ENCODE measurements at regions not wholly inside any gene's neighbourhood (a gene's known extent, or its start where the extent isn't known, plus 50 kb on each side); places are given as distances from the start of the nearest gene placed in this dataset.

DNA sequence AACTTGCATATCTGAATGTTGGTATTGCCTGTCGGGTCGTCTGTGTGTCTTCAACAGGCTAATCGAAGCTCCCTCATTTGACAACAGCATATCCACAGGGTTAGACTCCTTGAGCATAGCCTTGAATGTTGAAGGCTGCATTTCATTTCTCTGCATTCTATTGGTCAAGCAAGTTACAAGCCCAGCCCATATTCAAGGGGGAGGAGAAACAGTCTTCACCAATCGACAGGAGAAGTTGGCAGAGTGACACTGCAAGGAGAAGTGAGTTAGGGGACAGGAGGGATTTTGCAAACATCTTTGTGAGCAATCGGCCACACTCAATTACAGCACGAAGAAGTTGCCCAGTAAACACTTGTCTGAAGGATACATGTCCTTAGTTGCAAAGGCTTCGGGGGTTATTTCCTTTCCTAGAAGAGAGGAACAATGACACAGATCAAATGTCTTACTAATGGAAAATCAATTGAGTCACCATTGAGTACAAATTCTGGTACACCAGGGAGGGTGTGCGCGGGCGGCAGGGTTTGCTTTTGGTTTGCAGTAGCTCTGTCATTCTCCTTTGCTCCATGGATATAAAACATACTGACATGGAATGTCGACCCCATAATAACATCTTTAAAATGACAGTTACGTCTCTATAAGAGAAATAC is 60.6 kb upstream of the NT5E start:
- no peaks in the 10 kb centered on the region for H3K36me3 Mint-ChIP-seq
- Histone ChIP-seq H3K36me3 (ENCODE audit: control insufficient read depth, insufficient read depth, low read length) (no peaks in the 10 kb centered on the region), H3K9me3 (ENCODE audit: control insufficient read depth in 2 of 2, low read length in 2 of 2) (no peaks in the 10 kb centered on the region), H3K4me1 (ENCODE audit: control insufficient read depth, insufficient read depth, low read length, poor library complexity, severe bottlenecking) (no peaks in the 10 kb centered on the region), H3K4me3 (ENCODE audit: low read depth, low read length) (no peak overlapping the region), H3K27ac (ENCODE audit: insufficient read depth, low read length, poor library complexity, severe bottlenecking) (no peak overlapping the region), H3K27me3 (ENCODE audit: control insufficient read depth, insufficient read depth, low read length) (peaks cover 1% of the 10 kb centered on the region)
- H3K4me1 Mint-ChIP-seq: no peaks in the 10 kb centered on the region
- H3K27ac Mint-ChIP-seq: no peak overlapping the region
- DNase-seq (no peak), ATAC-seq (ENCODE audit: low read depth in 2 of 2) (no peak)
- H3K27me3 Mint-ChIP-seq: peaks cover 13% of the 10 kb centered on the region
- H3K4me3 Mint-ChIP-seq: no peak overlapping the region
- H3K9me3 Mint-ChIP-seq: peaks cover 0 to 2% (median 0%) of the 10 kb centered on the region in 7 donors

DNA sequence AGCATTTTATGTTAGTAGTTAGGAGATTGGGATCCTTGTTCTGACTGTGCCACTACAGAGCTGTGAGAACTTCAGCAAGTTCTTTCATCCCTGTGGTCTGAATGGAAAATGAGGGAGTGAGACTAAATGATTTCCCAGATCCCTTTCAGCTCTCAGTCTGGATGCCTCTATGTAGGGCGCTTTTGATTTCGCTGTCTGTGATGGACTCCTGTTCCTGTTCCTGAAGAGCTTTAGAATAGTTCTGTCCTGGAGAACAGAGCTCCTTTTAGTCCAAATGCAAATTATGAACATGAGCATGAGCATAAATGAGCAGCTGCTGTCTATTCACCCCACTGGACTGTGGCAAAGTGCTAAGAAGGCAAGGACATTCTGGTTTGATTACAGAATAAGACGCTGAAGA is 61.4 kb upstream of the NT5E start:
- Mint-ChIP-seq H3K4me1 (no peaks in the 10 kb centered on the region), H3K9me3 (peaks cover 0 to 2% (median 0%) of the 10 kb centered on the region in 7 donors), H3K27me3 (peaks cover 9% of the 10 kb centered on the region), H3K4me3 (no peak overlapping the region), H3K36me3 (no peaks in the 10 kb centered on the region), H3K27ac (no peak overlapping the region)
- no peak for ATAC-seq (ENCODE audit: low read depth in 2 of 2)
- Histone ChIP-seq H3K36me3 (ENCODE audit: control insufficient read depth, insufficient read depth, low read length) (no peaks in the 10 kb centered on the region), H3K4me1 (ENCODE audit: control insufficient read depth, insufficient read depth, low read length, poor library complexity, severe bottlenecking) (no peaks in the 10 kb centered on the region), H3K4me3 (ENCODE audit: low read depth, low read length) (no peak overlapping the region), H3K27ac (ENCODE audit: insufficient read depth, low read length, poor library complexity, severe bottlenecking) (no peak overlapping the region), H3K9me3 (ENCODE audit: control insufficient read depth in 2 of 2, low read length in 2 of 2) (no peaks in the 10 kb centered on the region), H3K27me3 (ENCODE audit: control insufficient read depth, insufficient read depth, low read length) (peaks cover 1% of the 10 kb centered on the region)
- DNase-seq: no peak

GRCh38 chr6:85385636-85386315 is 64.1 kb upstream of the NT5E start:
- ATAC-seq (ENCODE audit: low read depth in 2 of 2) (no peak), DNase-seq (no peak)
- Mint-ChIP-seq H3K27me3 (peaks cover 9% of the 10 kb centered on the region), H3K9me3 (peaks cover 0 to 4% (median 0%) of the 10 kb centered on the region in 7 donors), H3K4me1 (no peaks in the 10 kb centered on the region), H3K4me3 (no peak overlapping the region), H3K27ac (no peak overlapping the region), H3K36me3 (no peaks in the 10 kb centered on the region)
- H3K36me3 ChIP-seq (ENCODE audit: control insufficient read depth, insufficient read depth, low read length): no peaks in the 10 kb centered on the region
- no peak overlapping the region for H3K27ac ChIP-seq (ENCODE audit: insufficient read depth, low read length, poor library complexity, severe bottlenecking)
- H3K4me1 ChIP-seq (ENCODE audit: control insufficient read depth, insufficient read depth, low read length, poor library complexity, severe bottlenecking): no peaks in the 10 kb centered on the region
- no peaks in the 10 kb centered on the region for H3K9me3 ChIP-seq (ENCODE audit: control insufficient read depth in 2 of 2, low read length in 2 of 2)
- peaks cover 1% of the 10 kb centered on the region for H3K27me3 ChIP-seq (ENCODE audit: control insufficient read depth, insufficient read depth, low read length)
- no peak overlapping the region for H3K4me3 ChIP-seq (ENCODE audit: low read depth, low read length)

DNA sequence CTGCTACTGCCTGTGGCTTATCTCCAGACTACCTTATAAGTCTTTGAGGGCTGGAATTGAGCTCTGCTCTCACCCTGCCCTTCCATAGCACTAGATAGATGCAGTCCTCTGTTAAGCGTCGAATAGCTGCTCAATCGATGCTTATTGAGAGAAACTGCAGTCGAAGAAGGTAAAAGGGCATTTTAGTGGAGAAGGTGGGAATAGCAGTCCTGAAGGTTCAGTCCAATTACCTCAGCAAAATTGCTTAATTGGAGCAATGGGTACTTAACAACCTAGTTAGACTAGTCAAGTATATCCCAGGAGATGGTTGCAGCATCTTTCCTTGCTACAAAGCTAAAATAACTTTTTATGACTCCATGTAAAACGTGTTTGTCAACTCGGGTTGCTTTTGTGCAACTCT is 66.8 kb upstream of the NT5E start:
- H3K27ac Mint-ChIP-seq: no peak overlapping the region
- H3K36me3 Mint-ChIP-seq: no peaks in the 10 kb centered on the region
- DNase-seq: no peak

DNA sequence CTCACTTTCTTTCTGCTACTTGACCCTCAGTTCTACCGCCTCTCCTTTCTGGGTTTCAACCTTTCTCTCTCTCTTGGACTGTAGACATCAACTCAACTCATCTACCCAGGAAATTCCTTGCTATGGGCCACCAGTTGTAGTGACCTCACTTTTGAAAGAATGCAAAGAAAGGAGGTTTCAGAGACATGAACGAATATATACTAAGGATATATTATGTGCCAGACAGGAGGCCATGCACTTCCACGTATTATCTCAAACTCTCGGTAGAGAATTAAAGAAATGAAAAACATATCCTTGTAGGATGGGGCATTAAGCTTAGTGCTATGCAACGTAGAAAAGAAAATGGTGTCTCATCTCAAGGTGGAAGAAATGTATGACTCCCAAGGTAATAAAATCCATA is 67.3 kb upstream of the NT5E start:
- no peaks in the 10 kb centered on the region for H3K4me1 ChIP-seq (ENCODE audit: control insufficient read depth, insufficient read depth, low read length, poor library complexity, severe bottlenecking)

More for the DNA sequence above, 66.8 kb upstream of the NT5E start:
- Mint-ChIP-seq H3K27me3 (no peaks in the 10 kb centered on the region), H3K4me3 (no peak overlapping the region), H3K9me3 (peaks cover 0 to 4% (median 0%) of the 10 kb centered on the region in 7 donors), H3K4me1 (no peaks in the 10 kb centered on the region)
- Histone ChIP-seq H3K9me3 (ENCODE audit: control insufficient read depth in 2 of 2, low read length in 2 of 2) (no peaks in the 10 kb centered on the region), H3K4me1 (ENCODE audit: control insufficient read depth, insufficient read depth, low read length, poor library complexity, severe bottlenecking) (no peaks in the 10 kb centered on the region), H3K27ac (ENCODE audit: insufficient read depth, low read length, poor library complexity, severe bottlenecking) (no peak overlapping the region), H3K4me3 (ENCODE audit: low read depth, low read length) (no peak overlapping the region), H3K27me3 (ENCODE audit: control insufficient read depth, insufficient read depth, low read length) (peaks cover 1% of the 10 kb centered on the region), H3K36me3 (ENCODE audit: control insufficient read depth, insufficient read depth, low read length) (no peaks in the 10 kb centered on the region)
- no peak for ATAC-seq (ENCODE audit: low read depth in 2 of 2)

GRCh38 chr6:85372915-85373270 is 77.0 kb upstream of the NT5E start:
- Mint-ChIP-seq H3K27ac (peak overlapping the region in 1 of 3 donors; percentile 11), H3K9me3 (no peaks in the 10 kb centered on the region), H3K36me3 (no peaks in the 10 kb centered on the region), H3K4me1 (no peaks in the 10 kb centered on the region), H3K27me3 (peaks cover 4% of the 10 kb centered on the region), H3K4me3 (no peak overlapping the region)
- Histone ChIP-seq H3K27me3 (ENCODE audit: control insufficient read depth, insufficient read depth, low read length) (no peaks in the 10 kb centered on the region), H3K4me1 (ENCODE audit: control insufficient read depth, insufficient read depth, low read length, poor library complexity, severe bottlenecking) (no peaks in the 10 kb centered on the region), H3K4me3 (ENCODE audit: low read depth, low read length) (no peak overlapping the region), H3K36me3 (ENCODE audit: control insufficient read depth, insufficient read depth, low read length) (no peaks in the 10 kb centered on the region), H3K27ac (ENCODE audit: insufficient read depth, low read length, poor library complexity, severe bottlenecking) (no peak overlapping the region), H3K9me3 (ENCODE audit: control insufficient read depth in 2 of 2, low read length in 2 of 2) (no peaks in the 10 kb centered on the region)
- ATAC-seq (ENCODE audit: low read depth in 2 of 2) (no peak), DNase-seq (no peak)

More for the DNA sequence above, 67.3 kb upstream of the NT5E start:
- H3K9me3 ChIP-seq (ENCODE audit: control insufficient read depth in 2 of 2, low read length in 2 of 2): no peaks in the 10 kb centered on the region
- Mint-ChIP-seq H3K4me3 (no peak overlapping the region), H3K27me3 (no peaks in the 10 kb centered on the region), H3K9me3 (peaks cover 0 to 4% (median 0%) of the 10 kb centered on the region in 7 donors), H3K36me3 (no peaks in the 10 kb centered on the region), H3K4me1 (no peaks in the 10 kb centered on the region), H3K27ac (no peak overlapping the region)
- H3K4me3 ChIP-seq (ENCODE audit: low read depth, low read length): no peak overlapping the region
- no peaks in the 10 kb centered on the region for H3K36me3 ChIP-seq (ENCODE audit: control insufficient read depth, insufficient read depth, low read length)
- ATAC-seq (ENCODE audit: low read depth in 2 of 2) (no peak), DNase-seq (no peak)
- H3K27me3 ChIP-seq (ENCODE audit: control insufficient read depth, insufficient read depth, low read length): peaks cover 1% of the 10 kb centered on the region
- no peak overlapping the region for H3K27ac ChIP-seq (ENCODE audit: insufficient read depth, low read length, poor library complexity, severe bottlenecking)

- no peaks in the 10 kb centered on the region for H3K4me1 Mint-ChIP-seq
- peaks cover 4% of the 10 kb centered on the region for H3K27me3 Mint-ChIP-seq
- no peaks in the 10 kb centered on the region for H3K4me1 ChIP-seq (ENCODE audit: control insufficient read depth, insufficient read depth, low read length, poor library complexity, severe bottlenecking)
- no peaks in the 10 kb centered on the region for H3K9me3 Mint-ChIP-seq
- H3K36me3 Mint-ChIP-seq: no peaks in the 10 kb centered on the region
- DNase-seq (no peak), ATAC-seq (ENCODE audit: low read depth in 2 of 2) (no peak)
- no peak overlapping the region for H3K4me3 ChIP-seq (ENCODE audit: low read depth, low read length)
- no peak overlapping the region for H3K4me3 Mint-ChIP-seq
- no peaks in the 10 kb centered on the region for H3K27me3 ChIP-seq (ENCODE audit: control insufficient read depth, insufficient read depth, low read length)
- H3K36me3 ChIP-seq (ENCODE audit: control insufficient read depth, insufficient read depth, low read length): no peaks in the 10 kb centered on the region
- no peak overlapping the region for H3K27ac ChIP-seq (ENCODE audit: insufficient read depth, low read length, poor library complexity, severe bottlenecking)
- peak overlapping the region in 1 of 3 donors; percentile 11 for H3K27ac Mint-ChIP-seq
- no peaks in the 10 kb centered on the region for H3K9me3 ChIP-seq (ENCODE audit: control insufficient read depth in 2 of 2, low read length in 2 of 2)
Observed at GRCh38 chr6:85372188-85372914, 77.5 kb upstream of the NT5E start.

Data from CD4-positive, CD25-positive, alpha-beta regulatory T cell (primary cell).